ENCODE measurements at regions not wholly inside any gene's neighbourhood (a gene's known extent, or its start where the extent isn't known, plus 50 kb on each side); places are given as distances from the start of the nearest gene placed in this dataset.
"Not testable (repeated sequence)": the region's sequence is repeated elsewhere in the genome, so short reads cannot be mapped to it uniquely, and the experiment has no call there.

DNA sequence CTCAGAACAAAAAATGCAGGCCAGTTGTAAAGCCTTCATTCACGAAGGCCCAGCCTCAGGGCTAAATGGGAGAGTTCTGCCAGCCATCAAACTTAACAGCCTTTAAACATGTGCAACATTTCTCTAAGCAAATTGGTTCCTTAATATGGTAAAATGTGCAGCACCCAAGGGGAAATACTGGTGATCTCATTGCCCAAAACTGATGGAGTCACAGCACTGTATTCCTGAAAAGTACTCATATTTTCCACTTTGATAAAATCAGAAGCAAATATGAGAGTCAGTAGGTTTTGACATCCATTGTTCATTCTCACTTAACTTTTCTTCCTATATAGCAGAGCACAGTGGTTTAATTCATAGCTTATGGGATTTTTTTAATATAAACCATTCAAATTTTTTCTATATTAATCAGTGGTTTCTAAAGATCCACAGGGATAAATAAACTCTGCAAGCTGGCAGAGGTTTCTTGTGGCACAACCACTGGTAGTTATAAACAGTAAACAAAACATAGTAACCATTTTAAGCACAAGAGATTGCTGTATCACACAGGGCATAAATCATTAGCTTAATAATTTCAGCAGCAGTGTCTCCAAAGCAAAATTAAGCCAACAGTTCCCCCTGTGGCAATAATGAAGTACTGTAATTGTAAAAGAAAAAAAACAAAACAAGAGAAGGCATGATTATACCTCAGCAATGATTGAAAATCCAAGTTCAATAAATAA lies 106.9 kb upstream of the LYPLAL1 start:
- no peaks in the 10 kb centered on the region for H3K36me3 ChIP-seq (ENCODE audit: control insufficient read depth in 3 of 3, insufficient read depth in 3 of 3, low read length in 3 of 3)
- H3K27ac ChIP-seq (ENCODE audit: low read depth, low read length), result no peak overlapping the region
- H3K4me1 ChIP-seq (ENCODE audit: control insufficient read depth in 3 of 3, insufficient read depth in 3 of 3, low read length in 3 of 3), result peaks cover 0 to 6% (median 0%) of the 10 kb centered on the region in 3 donors
- no peak overlapping the region for H3K9ac ChIP-seq (ENCODE audit: low read depth in 1 of 3, low read length in 3 of 3)
- H3K27me3 ChIP-seq (ENCODE audit: control insufficient read depth in 3 of 3, insufficient read depth in 3 of 3, low read length in 3 of 3), result no peaks in the 10 kb centered on the region
- no peak overlapping the region for H3K4me3 ChIP-seq (ENCODE audit: low read length in 3 of 3)
- H3K9me3 ChIP-seq (ENCODE audit: control insufficient read depth in 3 of 3, low read length in 3 of 3), result no peaks in the 10 kb centered on the region

DNA sequence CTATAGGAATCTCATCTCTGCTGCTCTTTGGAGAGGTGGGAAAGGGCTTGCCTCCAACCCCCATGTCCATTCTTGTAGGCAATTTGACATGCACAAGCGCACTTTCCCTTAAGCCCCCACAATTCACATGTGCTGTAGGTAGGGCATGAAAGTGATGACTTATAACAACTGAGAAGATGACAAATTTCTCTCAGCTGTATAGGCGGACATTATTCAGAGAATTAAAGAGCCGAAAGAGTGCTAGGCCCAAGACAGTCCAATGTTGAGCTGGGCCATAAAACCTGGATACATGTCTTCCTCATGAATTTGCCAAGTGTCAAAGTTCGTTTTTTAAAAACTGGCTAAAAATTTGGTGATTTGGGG lies 106.3 kb upstream of the LYPLAL1 start:
- no peaks in the 10 kb centered on the region for H3K9me3 ChIP-seq (ENCODE audit: control insufficient read depth in 3 of 3, low read length in 3 of 3)
- peaks cover 0 to 6% (median 0%) of the 10 kb centered on the region in 3 donors for H3K4me1 ChIP-seq (ENCODE audit: control insufficient read depth in 3 of 3, insufficient read depth in 3 of 3, low read length in 3 of 3)
- H3K4me3 ChIP-seq (ENCODE audit: low read length in 3 of 3), result no peak overlapping the region
- no peaks in the 10 kb centered on the region for H3K27me3 ChIP-seq (ENCODE audit: control insufficient read depth in 3 of 3, insufficient read depth in 3 of 3, low read length in 3 of 3)
- no peak overlapping the region for H3K9ac ChIP-seq (ENCODE audit: low read depth in 1 of 3, low read length in 3 of 3)
- no peaks in the 10 kb centered on the region for H3K36me3 ChIP-seq (ENCODE audit: control insufficient read depth in 3 of 3, insufficient read depth in 3 of 3, low read length in 3 of 3)
- H3K27ac ChIP-seq (ENCODE audit: low read depth, low read length), result no peak overlapping the region

DNA sequence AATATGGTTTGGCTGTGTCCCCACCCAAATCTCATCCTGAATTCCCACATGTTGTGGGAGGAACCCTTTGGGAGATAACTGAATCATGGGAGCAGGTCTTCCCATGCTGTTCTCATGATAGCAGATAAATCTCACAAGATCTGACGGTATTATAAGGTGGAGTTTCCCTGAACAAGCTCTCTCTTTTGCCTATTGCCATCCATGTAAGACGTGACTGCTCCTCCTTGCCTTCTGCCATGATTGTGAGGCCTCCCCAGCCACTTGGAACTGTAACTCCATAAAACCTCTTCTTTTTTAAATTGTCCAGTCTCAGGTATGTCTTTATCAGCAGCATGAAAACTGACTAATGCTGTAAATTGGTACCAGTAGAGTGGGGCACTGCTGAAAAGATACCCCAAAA lies 103.3 kb upstream of the LYPLAL1 start:
- H3K4me3 ChIP-seq (ENCODE audit: low read length in 3 of 3); H3K27me3 ChIP-seq (ENCODE audit: control insufficient read depth in 3 of 3, insufficient read depth in 3 of 3, low read length in 3 of 3); H3K4me1 ChIP-seq (ENCODE audit: control insufficient read depth in 3 of 3, insufficient read depth in 3 of 3, low read length in 3 of 3); H3K27ac ChIP-seq (ENCODE audit: low read depth, low read length); H3K9me3 ChIP-seq (ENCODE audit: control insufficient read depth in 3 of 3, low read length in 3 of 3); H3K9ac ChIP-seq (ENCODE audit: low read depth in 1 of 3, low read length in 3 of 3); H3K36me3 ChIP-seq (ENCODE audit: control insufficient read depth in 3 of 3, insufficient read depth in 3 of 3, low read length in 3 of 3): not testable (repeated sequence)

DNA sequence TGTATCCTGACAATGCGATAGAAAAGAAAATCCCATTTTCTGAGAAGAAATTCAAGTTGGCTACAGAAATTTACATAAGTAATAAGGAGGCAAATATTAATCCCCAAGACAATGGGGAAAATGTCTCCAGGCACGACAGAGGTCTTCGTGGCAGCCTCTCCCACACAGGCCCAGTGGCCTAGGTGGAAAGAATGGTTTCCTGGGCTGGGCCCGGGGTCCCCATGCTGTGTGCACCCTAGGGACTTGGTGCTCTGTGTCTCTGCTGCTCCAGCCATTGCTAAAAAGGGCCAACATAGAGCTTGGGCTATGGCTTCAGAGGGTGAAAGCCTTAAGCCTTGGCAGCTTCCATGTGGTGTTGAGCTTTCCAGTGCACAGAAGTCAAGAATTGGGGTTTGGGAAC lies 102.5 kb upstream of the LYPLAL1 start:
- Histone ChIP-seq H3K27ac (ENCODE audit: low read depth, low read length) (no peak overlapping the region), H3K36me3 (ENCODE audit: control insufficient read depth in 3 of 3, insufficient read depth in 3 of 3, low read length in 3 of 3) (no peaks in the 10 kb centered on the region), H3K4me1 (ENCODE audit: control insufficient read depth in 3 of 3, insufficient read depth in 3 of 3, low read length in 3 of 3) (peaks cover 0 to 6% (median 0%) of the 10 kb centered on the region in 3 donors), H3K4me3 (ENCODE audit: low read length in 3 of 3) (no peak overlapping the region), H3K9ac (ENCODE audit: low read depth in 1 of 3, low read length in 3 of 3) (no peak overlapping the region), H3K27me3 (ENCODE audit: control insufficient read depth in 3 of 3, insufficient read depth in 3 of 3, low read length in 3 of 3) (no peaks in the 10 kb centered on the region), H3K9me3 (ENCODE audit: control insufficient read depth in 3 of 3, low read length in 3 of 3) (no peaks in the 10 kb centered on the region)

DNA sequence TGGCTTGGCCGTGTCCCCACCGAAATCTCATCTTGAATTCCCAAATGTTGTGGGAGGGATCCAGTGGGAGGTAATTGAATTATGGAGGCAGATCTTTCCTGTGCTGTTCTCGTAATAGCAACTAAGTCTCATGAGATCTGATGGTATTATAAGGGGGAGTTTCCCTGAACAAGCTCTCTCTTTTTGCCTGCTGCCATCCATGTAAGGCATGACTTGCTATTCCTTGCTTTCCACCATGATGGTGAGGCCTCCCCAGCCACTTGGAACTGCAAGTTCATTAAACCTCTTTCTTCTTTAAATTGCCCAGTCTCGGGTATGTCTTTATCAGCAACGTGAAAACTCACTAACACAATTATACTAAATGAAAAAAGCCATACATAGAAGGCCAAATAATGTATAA lies 101.3 kb upstream of the LYPLAL1 start:
- Histone ChIP-seq H3K27me3 (ENCODE audit: control insufficient read depth in 3 of 3, insufficient read depth in 3 of 3, low read length in 3 of 3) (no peaks in the 10 kb centered on the region), H3K9me3 (ENCODE audit: control insufficient read depth in 3 of 3, low read length in 3 of 3) (no peaks in the 10 kb centered on the region), H3K27ac (ENCODE audit: low read depth, low read length) (no peak overlapping the region), H3K9ac (ENCODE audit: low read depth in 1 of 3, low read length in 3 of 3) (no peak overlapping the region), H3K36me3 (ENCODE audit: control insufficient read depth in 3 of 3, insufficient read depth in 3 of 3, low read length in 3 of 3) (no peaks in the 10 kb centered on the region), H3K4me1 (ENCODE audit: control insufficient read depth in 3 of 3, insufficient read depth in 3 of 3, low read length in 3 of 3) (no peaks in the 10 kb centered on the region), H3K4me3 (ENCODE audit: low read length in 3 of 3) (no peak overlapping the region)

DNA sequence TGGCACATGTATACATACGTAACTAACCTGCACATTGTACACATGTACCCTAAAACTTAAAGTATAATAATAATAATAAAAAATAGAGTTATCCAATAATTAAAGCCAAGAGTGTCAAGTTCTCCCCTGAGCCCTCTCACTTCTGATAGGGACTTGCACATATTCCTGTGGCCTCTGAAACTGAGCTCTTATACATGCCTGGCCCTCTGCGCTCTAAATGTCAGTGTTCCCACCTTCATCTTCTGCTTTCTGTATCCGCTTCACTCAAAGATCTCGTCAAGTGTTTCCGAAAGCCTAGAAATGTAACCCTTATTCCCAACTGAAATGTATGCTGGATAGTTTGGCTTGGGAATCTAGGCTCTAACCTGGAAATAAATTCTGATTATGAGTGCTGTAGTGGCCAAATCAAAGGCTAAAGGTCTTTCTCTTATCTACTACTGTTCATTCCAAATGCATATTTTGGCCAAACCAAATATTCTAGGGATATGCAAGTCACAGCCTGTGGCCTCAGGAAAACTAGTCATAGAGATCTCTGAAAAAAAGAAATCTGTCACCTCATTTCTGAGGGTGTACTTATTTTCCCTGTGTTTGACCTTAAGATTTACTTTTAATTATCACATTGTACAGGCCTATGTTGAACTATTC lies 99.5 kb upstream of the LYPLAL1 start:
- Histone ChIP-seq H3K36me3 (ENCODE audit: control insufficient read depth in 3 of 3, insufficient read depth in 3 of 3, low read length in 3 of 3) (no peaks in the 10 kb centered on the region), H3K4me1 (ENCODE audit: control insufficient read depth in 3 of 3, insufficient read depth in 3 of 3, low read length in 3 of 3) (no peaks in the 10 kb centered on the region), H3K9me3 (ENCODE audit: control insufficient read depth in 3 of 3, low read length in 3 of 3) (no peaks in the 10 kb centered on the region), H3K4me3 (ENCODE audit: low read length in 3 of 3) (no peak overlapping the region), H3K9ac (ENCODE audit: low read depth in 1 of 3, low read length in 3 of 3) (no peak overlapping the region), H3K27ac (ENCODE audit: low read depth, low read length) (no peak overlapping the region), H3K27me3 (ENCODE audit: control insufficient read depth in 3 of 3, insufficient read depth in 3 of 3, low read length in 3 of 3) (no peaks in the 10 kb centered on the region)

DNA sequence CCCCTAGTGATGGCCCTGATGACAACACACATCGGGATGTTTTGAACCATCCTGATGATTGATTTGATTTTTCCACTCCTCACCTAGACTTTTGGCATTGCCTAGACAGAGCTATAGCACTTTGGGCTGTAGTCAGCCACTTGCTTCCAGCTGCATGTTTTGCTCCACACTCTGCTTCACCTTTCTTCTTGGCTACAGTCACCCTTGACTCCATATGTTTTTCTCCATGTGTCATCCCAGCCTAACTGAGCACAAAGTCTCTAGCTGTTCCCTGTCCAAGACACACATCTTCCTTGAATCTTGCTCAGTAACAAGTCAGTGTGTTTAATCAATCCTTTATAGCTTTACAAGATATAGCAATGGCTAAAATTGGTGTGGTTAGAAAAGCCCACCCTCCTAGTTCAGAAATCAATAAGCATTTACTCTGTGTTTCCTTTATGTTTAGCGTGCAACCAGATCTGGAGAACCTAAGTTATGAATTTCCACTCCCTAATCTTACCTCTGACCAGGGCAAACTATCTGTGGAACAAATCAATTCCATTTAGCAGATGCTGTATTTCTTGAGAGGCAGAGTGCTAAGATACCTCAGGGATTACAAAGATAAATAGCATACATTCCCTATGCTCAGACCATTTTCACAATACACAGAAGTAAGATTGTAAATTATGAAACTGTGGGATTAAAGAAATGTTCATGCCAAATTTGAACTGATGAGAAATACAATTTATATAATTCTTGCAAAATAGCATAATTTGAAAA lies 98.4 kb upstream of the LYPLAL1 start:
- no peak overlapping the region for H3K27ac ChIP-seq (ENCODE audit: low read depth, low read length)
- no peaks in the 10 kb centered on the region for H3K36me3 ChIP-seq (ENCODE audit: control insufficient read depth in 3 of 3, insufficient read depth in 3 of 3, low read length in 3 of 3)
- H3K9me3 ChIP-seq (ENCODE audit: control insufficient read depth in 3 of 3, low read length in 3 of 3), result no peaks in the 10 kb centered on the region
- no peak overlapping the region for H3K9ac ChIP-seq (ENCODE audit: low read depth in 1 of 3, low read length in 3 of 3)
- no peaks in the 10 kb centered on the region for H3K4me1 ChIP-seq (ENCODE audit: control insufficient read depth in 3 of 3, insufficient read depth in 3 of 3, low read length in 3 of 3)
- no peak overlapping the region for H3K4me3 ChIP-seq (ENCODE audit: low read length in 3 of 3)
- no peaks in the 10 kb centered on the region for H3K27me3 ChIP-seq (ENCODE audit: control insufficient read depth in 3 of 3, insufficient read depth in 3 of 3, low read length in 3 of 3)

DNA sequence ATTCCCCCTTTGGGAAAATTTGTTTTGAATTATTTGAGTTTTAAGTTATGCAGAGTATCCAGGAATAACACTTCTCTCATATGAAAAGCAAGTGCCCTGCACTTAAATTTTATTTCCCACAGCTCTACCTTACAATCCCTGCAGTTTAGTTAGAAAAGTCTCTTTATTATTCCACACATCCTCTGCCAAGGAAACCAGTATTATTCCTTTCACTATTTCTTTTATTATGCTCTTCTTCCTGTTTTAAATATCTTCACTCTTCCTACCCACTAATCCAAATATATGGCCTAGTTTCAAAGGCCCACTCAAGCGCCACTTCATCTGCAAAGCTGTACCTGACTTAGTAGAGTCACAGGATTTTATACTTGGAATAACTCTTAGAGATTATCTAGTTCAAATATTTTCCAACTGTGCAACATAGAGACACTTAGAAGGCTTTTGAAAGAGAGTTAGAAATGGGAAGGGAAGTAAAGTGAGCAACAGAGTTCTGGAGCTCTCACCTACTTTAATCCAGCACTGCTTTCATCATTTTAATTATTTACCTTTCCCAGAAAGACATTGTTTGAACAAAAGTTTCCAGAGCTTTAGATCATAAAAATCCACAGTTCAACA lies 97.2 kb upstream of the LYPLAL1 start:
- Histone ChIP-seq H3K9ac (ENCODE audit: low read depth in 1 of 3, low read length in 3 of 3) (no peak overlapping the region), H3K36me3 (ENCODE audit: control insufficient read depth in 3 of 3, insufficient read depth in 3 of 3, low read length in 3 of 3) (no peaks in the 10 kb centered on the region), H3K9me3 (ENCODE audit: control insufficient read depth in 3 of 3, low read length in 3 of 3) (no peaks in the 10 kb centered on the region), H3K4me1 (ENCODE audit: control insufficient read depth in 3 of 3, insufficient read depth in 3 of 3, low read length in 3 of 3) (no peaks in the 10 kb centered on the region), H3K27ac (ENCODE audit: low read depth, low read length) (no peak overlapping the region), H3K4me3 (ENCODE audit: low read length in 3 of 3) (no peak overlapping the region), H3K27me3 (ENCODE audit: control insufficient read depth in 3 of 3, insufficient read depth in 3 of 3, low read length in 3 of 3) (no peaks in the 10 kb centered on the region)

DNA sequence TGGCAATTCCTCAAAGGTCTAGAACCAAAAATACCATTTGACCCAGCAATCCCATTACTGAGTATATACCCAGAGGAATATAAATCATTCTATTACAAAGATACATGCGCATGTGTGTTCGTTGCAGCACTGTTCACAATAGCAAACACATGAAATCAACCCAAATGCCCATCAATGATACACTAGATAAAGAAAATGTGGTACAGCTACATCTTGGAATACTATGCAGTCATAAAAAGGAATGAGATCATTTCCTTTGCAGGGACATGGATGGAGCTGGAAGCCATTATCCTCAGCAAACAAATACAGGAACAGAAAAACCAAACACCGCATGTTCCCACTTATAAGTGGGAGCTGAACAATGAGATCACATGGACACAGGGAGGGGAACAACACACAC lies 95.9 kb upstream of the LYPLAL1 start:
- H3K36me3 ChIP-seq (ENCODE audit: control insufficient read depth in 3 of 3, insufficient read depth in 3 of 3, low read length in 3 of 3); H3K9ac ChIP-seq (ENCODE audit: low read depth in 1 of 3, low read length in 3 of 3); H3K27me3 ChIP-seq (ENCODE audit: control insufficient read depth in 3 of 3, insufficient read depth in 3 of 3, low read length in 3 of 3); H3K4me1 ChIP-seq (ENCODE audit: control insufficient read depth in 3 of 3, insufficient read depth in 3 of 3, low read length in 3 of 3); H3K4me3 ChIP-seq (ENCODE audit: low read length in 3 of 3); H3K27ac ChIP-seq (ENCODE audit: low read depth, low read length); H3K9me3 ChIP-seq (ENCODE audit: control insufficient read depth in 3 of 3, low read length in 3 of 3): not testable (repeated sequence)

Data from skeletal muscle tissue (tissue), 3 donors.